C4-2B (cell line): ENCODE measurements at regions not wholly inside any gene's neighbourhood (a gene's known extent, or its start where the extent isn't known, plus 50 kb on each side); places are given as distances from the start of the nearest gene placed in this dataset.

Experiments used
- ZFX ChIP-seq: fragments of 450-650 bp; IDR thresholded peaks from 2 replicates; pipeline ENCODE4 v1.6.1; 2017
- TF ChIP-seq, protein P1 (sequence below): fragments of 450-650 bp; conservative IDR thresholded peaks from 2 replicates; pipeline ENCODE4 v1.5.1; 2017; ENCODE audit warnings: mild to moderate bottlenecking

DNA sequence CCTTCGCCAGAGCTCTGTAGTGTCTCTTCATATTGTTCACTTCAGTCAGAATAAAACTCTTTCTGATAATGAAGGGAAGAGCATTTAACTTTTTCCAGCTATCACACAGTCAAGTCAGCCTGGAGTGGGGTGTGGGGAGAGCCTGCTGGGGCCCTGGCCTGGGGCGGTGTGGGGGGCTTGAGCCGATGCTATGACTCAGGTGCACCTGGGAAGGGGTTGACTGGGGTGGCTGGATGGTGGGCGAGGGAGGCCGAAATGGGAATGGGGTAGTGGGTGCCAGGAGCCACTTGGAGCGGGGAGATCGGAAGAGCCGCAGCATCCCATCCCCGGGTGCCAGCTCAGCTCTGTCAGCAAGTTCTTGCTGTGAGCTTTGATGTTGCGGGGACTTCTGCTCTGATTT, 100.9 kb downstream of the NXPE2 start:
- TF ChIP-seq, protein P1, sequence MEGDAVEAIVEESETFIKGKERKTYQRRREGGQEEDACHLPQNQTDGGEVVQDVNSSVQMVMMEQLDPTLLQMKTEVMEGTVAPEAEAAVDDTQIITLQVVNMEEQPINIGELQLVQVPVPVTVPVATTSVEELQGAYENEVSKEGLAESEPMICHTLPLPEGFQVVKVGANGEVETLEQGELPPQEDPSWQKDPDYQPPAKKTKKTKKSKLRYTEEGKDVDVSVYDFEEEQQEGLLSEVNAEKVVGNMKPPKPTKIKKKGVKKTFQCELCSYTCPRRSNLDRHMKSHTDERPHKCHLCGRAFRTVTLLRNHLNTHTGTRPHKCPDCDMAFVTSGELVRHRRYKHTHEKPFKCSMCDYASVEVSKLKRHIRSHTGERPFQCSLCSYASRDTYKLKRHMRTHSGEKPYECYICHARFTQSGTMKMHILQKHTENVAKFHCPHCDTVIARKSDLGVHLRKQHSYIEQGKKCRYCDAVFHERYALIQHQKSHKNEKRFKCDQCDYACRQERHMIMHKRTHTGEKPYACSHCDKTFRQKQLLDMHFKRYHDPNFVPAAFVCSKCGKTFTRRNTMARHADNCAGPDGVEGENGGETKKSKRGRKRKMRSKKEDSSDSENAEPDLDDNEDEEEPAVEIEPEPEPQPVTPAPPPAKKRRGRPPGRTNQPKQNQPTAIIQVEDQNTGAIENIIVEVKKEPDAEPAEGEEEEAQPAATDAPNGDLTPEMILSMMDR = no peak
- no peak for TF ChIP-seq ZFX
